ENCODE measurements at regions not wholly inside any gene's neighbourhood (a gene's known extent, or its start where the extent isn't known, plus 50 kb on each side); places are given as distances from the start of the nearest gene placed in this dataset.
A peak's percentile ranks its signal among the peaks of the same experiment; 100 is the strongest.

- no peak for TF ChIP-seq CTCF (IDR thresholded peaks at IDR 0.05; ENCODE audit: low read length, missing control alignments)
- DNase-seq (ENCODE audit: low read depth) = no peak
- no peak overlapping the region for H3K4me3 ChIP-seq (replicated peaks; ENCODE audit: low read depth, low read length)
Observed at GRCh38 chr5:146940295-146940694, 61.7 kb upstream of the PPP2R2B start.

GRCh38 chr5:146944019-146944418, 65.5 kb upstream of the PPP2R2B start:
- no peak for TF ChIP-seq CTCF (IDR thresholded peaks at IDR 0.05; ENCODE audit: low read length, missing control alignments)
- no peak for DNase-seq (ENCODE audit: low read depth)
- no peak overlapping the region for H3K4me3 ChIP-seq (replicated peaks; ENCODE audit: low read depth, low read length)

DNA sequence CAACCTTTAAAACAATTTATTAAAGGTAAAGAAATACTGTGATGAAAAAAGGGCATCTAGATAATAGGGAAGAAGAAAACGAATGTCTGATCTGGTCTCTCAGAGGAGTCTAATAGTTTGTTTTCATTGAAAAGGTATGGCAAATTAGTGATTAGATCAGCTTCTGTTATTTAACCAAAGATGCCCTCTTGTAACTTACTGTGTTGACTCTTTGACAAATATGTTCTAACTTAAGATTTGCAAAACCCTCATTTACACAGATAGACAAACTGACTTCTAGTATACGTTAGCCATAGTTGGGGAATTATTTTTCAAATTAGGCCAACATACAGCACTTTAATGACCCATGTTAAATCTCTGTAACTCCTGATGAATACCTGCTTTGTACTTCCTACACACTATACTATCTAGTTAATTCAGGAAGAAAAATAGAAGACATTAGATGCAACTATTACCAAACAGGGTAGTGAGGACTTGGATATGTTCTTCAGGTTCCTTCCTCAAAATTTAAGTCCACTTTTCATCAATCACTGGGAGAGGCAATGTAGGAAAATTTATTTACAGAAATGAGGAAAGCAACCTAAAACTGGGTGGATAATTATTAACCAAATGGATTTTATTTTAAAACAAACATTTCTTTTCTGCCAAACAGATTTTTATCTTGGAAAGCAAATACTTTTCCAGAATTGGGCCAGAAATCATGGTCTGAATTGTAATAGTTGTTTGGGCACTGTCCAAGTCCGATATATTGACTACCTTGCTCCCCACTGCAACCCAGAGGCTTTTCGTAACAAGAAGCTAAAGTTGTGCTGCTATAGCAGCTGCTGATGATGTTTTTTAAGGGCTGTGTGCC, 66.4 kb upstream of the PPP2R2B start:
- no peak for DNase-seq (ENCODE audit: low read depth)
- no peak for TF ChIP-seq CTCF (IDR thresholded peaks at IDR 0.05; ENCODE audit: low read length, missing control alignments)
- H3K4me3 ChIP-seq (replicated peaks; ENCODE audit: low read depth, low read length) = no peak overlapping the region

DNA sequence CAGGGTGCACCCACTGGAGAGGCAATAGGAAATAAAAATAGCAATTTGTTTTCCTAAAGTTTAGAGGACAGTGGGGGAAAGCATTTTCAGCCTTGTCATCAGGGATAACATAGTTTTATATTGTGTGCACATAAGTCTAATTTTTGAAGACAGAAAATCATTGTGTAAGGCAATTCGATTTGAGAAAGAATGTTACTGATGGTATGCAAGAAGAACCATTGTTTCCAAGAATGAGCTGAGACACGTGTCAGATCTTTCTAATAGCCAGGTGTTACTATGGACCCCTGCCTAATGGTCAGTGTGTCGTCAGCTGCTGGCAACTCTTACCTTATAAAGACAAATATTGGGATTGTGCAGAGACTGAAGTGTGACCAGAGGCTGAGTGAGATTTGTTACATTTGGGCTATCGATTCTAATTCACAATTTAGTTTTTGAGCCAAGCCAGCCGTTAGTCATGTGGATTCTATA, 67.1 kb upstream of the PPP2R2B start:
- no peak overlapping the region for H3K4me3 ChIP-seq (replicated peaks; ENCODE audit: low read depth, low read length)
- no peak for DNase-seq (ENCODE audit: low read depth)
- no peak for TF ChIP-seq CTCF (IDR thresholded peaks at IDR 0.05; ENCODE audit: low read length, missing control alignments)

- H3K4me3 ChIP-seq (replicated peaks; ENCODE audit: low read depth, low read length) = no peak overlapping the region
- TF ChIP-seq CTCF (IDR thresholded peaks at IDR 0.05; ENCODE audit: low read length, missing control alignments) = peak; percentile 19
- DNase-seq (ENCODE audit: low read depth) = peak; percentile 12
Observed at GRCh38 chr5:146947181-146947941, 68.8 kb upstream of the PPP2R2B start.

DNA sequence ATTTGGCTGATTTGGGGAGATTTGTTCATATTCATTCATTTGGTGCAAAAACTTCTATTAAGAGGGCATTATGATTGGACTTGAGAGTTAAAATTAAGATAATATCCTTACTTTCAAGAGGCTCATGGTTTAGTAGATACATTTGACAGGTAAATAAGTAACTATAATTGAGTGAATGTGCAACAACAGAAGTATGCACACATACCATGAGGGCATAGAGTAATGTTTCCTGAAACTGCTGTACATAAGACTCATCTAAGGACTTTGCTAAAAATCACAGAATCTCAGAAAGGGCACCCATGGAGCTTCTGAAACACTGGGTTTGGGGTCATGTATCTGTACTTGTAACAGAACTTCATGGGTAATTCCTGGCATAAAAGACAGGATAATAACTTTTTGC, 70.1 kb upstream of the PPP2R2B start:
- H3K4me3 ChIP-seq (replicated peaks; ENCODE audit: low read depth, low read length) = no peak overlapping the region
- TF ChIP-seq CTCF (IDR thresholded peaks at IDR 0.05; ENCODE audit: low read length, missing control alignments) = no peak
- no peak for DNase-seq (ENCODE audit: low read depth)
